GM06990 (cell line): ENCODE measurements at regions not wholly inside any gene's neighbourhood (a gene's known extent, or its start where the extent isn't known, plus 50 kb on each side); places are given as distances from the start of the nearest gene placed in this dataset.

Source experiments
- DNase-seq: peaks from one replicate; pipeline ENCODE4 v3.0.0-alpha.2; 2011; ENCODE audit not compliant: insufficient read length; ENCODE audit errors: extremely low read depth
- H3K27me3 ChIP-seq: replicated peaks from 2 replicates; pipeline ENCODE4 v1.6.0; 2011; ENCODE audit warnings: low read length; ENCODE audit not compliant: control insufficient read depth, insufficient read depth
- H3K36me3 ChIP-seq: 2 replicates; pipeline ENCODE4 v1.5.1; 2011; ENCODE audit warnings: low read length; ENCODE audit not compliant: control insufficient read depth, insufficient read depth
- H3K4me3 ChIP-seq: replicated peaks from 2 replicates; pipeline ENCODE4 v1.5.1; 2011; ENCODE audit warnings: low read depth, mild to moderate bottlenecking, control low read depth, low read length
- TF ChIP-seq, protein P1 (sequence below): IDR thresholded peaks from 2 replicates; pipeline ENCODE4 v1.5.1; 2011; ENCODE audit warnings: low read length, control low read depth, mild to moderate bottlenecking, inconsistent platforms; ENCODE audit not compliant: insufficient read depth, poor library complexity, severe bottlenecking

DNA sequence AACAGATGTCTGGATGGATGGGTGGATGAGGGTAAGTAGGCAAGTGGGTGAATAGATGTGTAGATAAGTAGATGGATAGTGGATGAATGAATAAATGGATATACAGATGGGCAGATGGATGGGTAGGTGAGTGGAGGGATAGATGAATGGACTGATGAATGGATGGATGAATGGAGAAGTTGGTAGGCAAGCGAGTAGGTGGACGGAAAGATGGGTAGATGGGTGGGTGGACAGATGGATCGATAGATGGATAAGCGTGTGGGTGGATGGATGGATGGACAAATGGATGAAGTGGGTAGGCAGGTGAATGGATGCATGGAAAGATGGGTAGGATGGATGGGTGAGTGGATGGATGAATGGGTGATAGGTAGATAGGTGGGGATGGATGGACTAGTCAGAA, 393.2 kb downstream of the SHANK2 start:
- TF ChIP-seq, protein P1, sequence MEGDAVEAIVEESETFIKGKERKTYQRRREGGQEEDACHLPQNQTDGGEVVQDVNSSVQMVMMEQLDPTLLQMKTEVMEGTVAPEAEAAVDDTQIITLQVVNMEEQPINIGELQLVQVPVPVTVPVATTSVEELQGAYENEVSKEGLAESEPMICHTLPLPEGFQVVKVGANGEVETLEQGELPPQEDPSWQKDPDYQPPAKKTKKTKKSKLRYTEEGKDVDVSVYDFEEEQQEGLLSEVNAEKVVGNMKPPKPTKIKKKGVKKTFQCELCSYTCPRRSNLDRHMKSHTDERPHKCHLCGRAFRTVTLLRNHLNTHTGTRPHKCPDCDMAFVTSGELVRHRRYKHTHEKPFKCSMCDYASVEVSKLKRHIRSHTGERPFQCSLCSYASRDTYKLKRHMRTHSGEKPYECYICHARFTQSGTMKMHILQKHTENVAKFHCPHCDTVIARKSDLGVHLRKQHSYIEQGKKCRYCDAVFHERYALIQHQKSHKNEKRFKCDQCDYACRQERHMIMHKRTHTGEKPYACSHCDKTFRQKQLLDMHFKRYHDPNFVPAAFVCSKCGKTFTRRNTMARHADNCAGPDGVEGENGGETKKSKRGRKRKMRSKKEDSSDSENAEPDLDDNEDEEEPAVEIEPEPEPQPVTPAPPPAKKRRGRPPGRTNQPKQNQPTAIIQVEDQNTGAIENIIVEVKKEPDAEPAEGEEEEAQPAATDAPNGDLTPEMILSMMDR, result no peak
- H3K36me3 ChIP-seq, result no peaks in the 10 kb centered on the region
- DNase-seq, result no peak
- no peak overlapping the region for H3K4me3 ChIP-seq
- H3K27me3 ChIP-seq, result peaks cover 2% of the 10 kb centered on the region; the same call in 1 of the 2 replicates

DNA sequence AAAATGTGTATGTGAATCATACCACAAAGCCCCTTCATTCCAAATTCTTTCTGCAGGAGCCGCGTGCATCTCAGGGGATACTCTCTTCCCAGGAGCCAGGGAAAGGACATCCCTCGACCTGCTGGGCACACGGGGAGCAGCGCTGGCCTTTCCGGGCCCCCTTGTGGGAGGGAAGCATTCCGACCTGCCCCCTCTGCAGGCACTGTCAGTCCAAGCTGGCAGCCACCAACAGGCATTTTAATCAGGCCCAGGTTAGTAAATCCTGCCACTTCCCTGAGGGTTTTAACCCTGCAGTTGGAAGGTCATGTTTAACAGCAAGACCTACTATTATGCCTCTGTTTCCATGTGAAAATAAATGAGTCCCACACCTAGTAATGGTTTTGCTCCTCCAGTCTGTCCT, 391.5 kb downstream of the SHANK2 start:
- no peak for DNase-seq
- Histone ChIP-seq H3K4me3 (no peak overlapping the region), H3K27me3 (peaks cover 2% of the 10 kb centered on the region; the same call in 1 of the 2 replicates), H3K36me3 (no peaks in the 10 kb centered on the region)
- TF ChIP-seq, protein P1, result no peak

DNA sequence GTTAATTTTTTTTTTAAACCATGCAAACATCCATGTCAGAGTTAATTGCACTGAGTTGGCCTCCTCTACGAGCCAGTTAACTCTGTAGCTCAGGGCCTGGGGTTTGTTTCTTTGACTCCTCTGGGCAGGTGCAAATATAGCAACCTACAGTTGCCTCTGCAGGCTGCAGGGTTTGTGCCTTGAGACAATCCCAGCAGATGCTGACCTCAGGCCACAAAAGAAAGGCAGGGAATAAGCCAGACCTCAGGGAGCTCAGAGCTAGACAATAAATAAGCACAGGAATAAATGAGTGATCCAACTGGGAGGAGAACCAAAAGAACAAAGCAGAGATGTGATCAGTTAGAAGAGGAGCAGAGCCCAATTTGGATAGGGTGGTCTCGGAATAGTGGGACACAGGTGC, 390.8 kb downstream of the SHANK2 start:
- Histone ChIP-seq H3K4me3 (no peak overlapping the region), H3K36me3 (no peaks in the 10 kb centered on the region), H3K27me3 (peaks cover 2% of the 10 kb centered on the region; the same call in 1 of the 2 replicates)
- TF ChIP-seq, protein P1, result no peak
- DNase-seq, result no peak

DNA sequence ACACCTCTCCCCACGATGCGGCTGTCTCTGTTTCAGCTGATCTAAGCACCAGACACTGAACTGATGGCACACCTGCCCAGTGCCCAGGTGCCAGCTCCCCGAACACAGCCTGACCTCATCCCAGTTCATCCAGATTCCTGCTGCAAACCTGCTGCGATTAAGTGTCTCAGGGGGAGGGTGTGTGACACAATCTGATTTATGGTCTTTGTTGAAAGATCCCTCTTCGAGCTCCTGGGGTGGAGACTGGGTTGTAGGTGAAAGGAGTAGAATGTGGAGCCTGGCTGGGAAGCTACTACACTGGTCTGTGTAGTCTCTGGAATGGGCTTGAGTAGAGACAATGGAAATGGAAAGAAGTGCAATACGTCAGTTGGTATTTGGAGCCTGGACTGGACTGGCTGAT, 390.3 kb downstream of the SHANK2 start:
- TF ChIP-seq, protein P1, result no peak
- H3K27me3 ChIP-seq, result peaks cover 2% of the 10 kb centered on the region; the same call in 1 of the 2 replicates
- DNase-seq, result no peak
- H3K4me3 ChIP-seq, result no peak overlapping the region
- no peaks in the 10 kb centered on the region for H3K36me3 ChIP-seq

DNA sequence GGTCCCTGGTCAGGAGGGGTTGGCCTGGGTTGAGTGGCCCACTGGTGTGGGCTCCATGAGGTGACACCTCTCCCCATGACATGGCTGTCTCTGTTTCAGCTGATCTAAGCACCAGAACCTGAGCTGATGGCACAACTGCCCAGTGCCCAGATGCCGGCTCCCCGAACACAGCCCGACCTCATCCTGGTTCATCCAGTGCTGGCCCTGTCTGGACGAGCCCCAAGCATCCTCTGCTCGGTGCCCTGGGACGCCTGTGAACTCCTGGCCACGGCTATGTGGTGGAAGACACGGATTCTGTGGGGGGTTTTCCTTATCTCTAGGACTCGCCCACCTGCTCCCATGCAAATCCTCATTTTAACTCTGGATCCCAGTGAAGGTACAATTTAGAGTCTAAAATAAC, 389.2 kb downstream of the SHANK2 start:
- Histone ChIP-seq H3K4me3 (no peak overlapping the region), H3K27me3 (peaks cover 2% of the 10 kb centered on the region; the same call in 1 of the 2 replicates), H3K36me3 (no peaks in the 10 kb centered on the region)
- DNase-seq, result no peak
- TF ChIP-seq, protein P1, result no peak

DNA sequence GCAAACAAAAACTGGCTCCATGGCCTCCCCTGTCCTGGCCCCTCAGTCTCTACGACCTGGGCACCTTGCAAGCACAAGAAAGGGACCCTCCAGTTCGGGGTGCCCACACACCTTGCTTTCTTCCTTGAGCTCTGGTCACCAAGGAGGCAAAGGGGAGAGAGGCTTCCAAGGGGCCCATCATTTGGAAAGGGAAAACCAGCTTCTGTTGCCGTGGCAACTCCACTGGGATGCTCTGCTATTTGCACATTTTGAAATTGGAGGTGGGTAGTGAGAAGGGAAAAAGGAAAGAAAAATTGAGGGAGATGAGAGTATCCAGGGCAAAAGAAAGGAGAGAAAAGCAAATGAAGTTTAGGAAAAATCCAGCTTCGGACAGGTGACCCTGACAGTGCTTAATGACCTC, 388.4 kb downstream of the SHANK2 start:
- no peak for DNase-seq
- TF ChIP-seq, protein P1, result no peak
- H3K4me3 ChIP-seq, result no peak overlapping the region

More for the DNA sequence above, 388.4 kb downstream of the SHANK2 start:
- H3K36me3 ChIP-seq, result no peaks in the 10 kb centered on the region
- peaks cover 2% of the 10 kb centered on the region; the same call in 1 of the 2 replicates for H3K27me3 ChIP-seq
